CD4-positive, alpha-beta T cell (primary cell): ENCODE measurements at regions not wholly inside any gene's neighbourhood (a gene's known extent, or its start where the extent isn't known, plus 50 kb on each side); places are given as distances from the start of the nearest gene placed in this dataset.
"Not testable (repeated sequence)": the region's sequence is repeated elsewhere in the genome, so short reads cannot be mapped to it uniquely, and the experiment has no call there.

Source experiments
- ATAC-seq: fragments of 200-7000 bp; cut with Tn5 transposase; one replicate; pipeline ENCODE4 v1.10.0; 2022; ENCODE audit warnings: mild to moderate bottlenecking; ENCODE audit not compliant: poor library complexity
- CTCF ChIA-PET: fragments of 350-600 bp; sonication (Branson Sonifier 250); formaldehyde crosslinking; loops from one replicate; lab custom pipeline; 2021; ENCODE audit warnings: antibody characterized with exemption, inconsistent platforms; lab: Charles Lee
- POLR2A ChIA-PET: fragments of 350-600 bp; sonication (Branson Sonifier 250); formaldehyde crosslinking; loops from one replicate; lab custom pipeline; 2021; ENCODE audit warnings: antibody characterized with exemption, inconsistent platforms; lab: Charles Lee
- DNase-seq, 14 experiments: peaks; one replicate each; pipeline ENCODE4 v3.0.0-alpha.2; 2013 to 2020; ENCODE audit warnings: mixed read lengths in 2 of 14
- H3K27ac ChIP-seq, 2 donors: one replicate each; pipeline versions ENCODE4 v1.5.1 to v1.7.0; 2013; ENCODE audit warnings: low read length in 2 of 2, low read depth in 1 of 2, mild to moderate bottlenecking in 1 of 2
- H3K27me3 ChIP-seq, 2 experiments: 1 replicate in 1 of 2; 2 replicates in 1 of 2; pipeline versions ENCODE4 v1.6.1 to v1.7.0; 2013; ENCODE audit warnings: low read length in 2 of 2, control low read depth in 1 of 2, mild to moderate bottlenecking in 1 of 2, moderate library complexity in 1 of 2; ENCODE audit not compliant: insufficient read depth in 2 of 2, control insufficient read depth in 1 of 2
- H3K36me3 ChIP-seq: one replicate; pipeline ENCODE4 v1.6.1; 2013; ENCODE audit warnings: low read length, control low read depth; ENCODE audit not compliant: insufficient read depth
- H3K4me1 ChIP-seq: one replicate; pipeline ENCODE4 v1.6.1; 2013; ENCODE audit warnings: low read length, control low read depth; ENCODE audit not compliant: insufficient read depth
- H3K4me3 ChIP-seq: one replicate; pipeline ENCODE4 v1.5.1; 2013; ENCODE audit warnings: mild to moderate bottlenecking, low read length, moderate library complexity
- H3K9me3 ChIP-seq, 2 experiments: 1 replicate in 1 of 2; 2 replicates in 1 of 2; pipeline versions ENCODE4 v1.6.1 to v1.7.0; 2013; ENCODE audit warnings: low read length in 2 of 2, mild to moderate bottlenecking in 2 of 2, control low read depth in 1 of 2, moderate library complexity in 1 of 2; ENCODE audit not compliant: control insufficient read depth in 1 of 2, insufficient read depth in 1 of 2
- H3K27ac Mint-ChIP-seq: one replicate; pipeline ENCODE4 v1.8.0; 2020; ENCODE audit warnings: mixed read lengths
- H3K27me3 Mint-ChIP-seq: one replicate; pipeline ENCODE4 v1.8.0; 2021; ENCODE audit warnings: mixed read lengths
- H3K36me3 Mint-ChIP-seq: one replicate; pipeline ENCODE4 v1.8.0; 2021; ENCODE audit warnings: low read depth, mixed read lengths
- H3K4me1 Mint-ChIP-seq: one replicate; pipeline ENCODE4 v1.8.0; 2021; ENCODE audit warnings: low read depth, mixed read lengths
- H3K4me3 Mint-ChIP-seq: one replicate; pipeline ENCODE4 v1.8.0; 2020; ENCODE audit warnings: mild to moderate bottlenecking, mixed read lengths
- H3K9me3 Mint-ChIP-seq: one replicate; pipeline ENCODE4 v1.8.0; 2020; ENCODE audit warnings: mixed read lengths
- intact Hi-C, 2 experiments: fragments of 100-400 bp; cut with DNase I in 1 of 2; cut with micrococcal nuclease in 1 of 2; formaldehyde crosslinking; loops; one replicate each; pipeline versions ENCODE4 v1.15.1 to v1.9.0; 2023 to 2025; cut with DNase I, micrococcal nuclease
- TF ChIP-seq, protein P1 (sequence below): fragments of 200-600 bp; IDR thresholded peaks from one replicate; pipeline ENCODE4 v1.8.0; 2022; ENCODE audit warnings: antibody characterized with exemption, mild to moderate bottlenecking

DNA sequence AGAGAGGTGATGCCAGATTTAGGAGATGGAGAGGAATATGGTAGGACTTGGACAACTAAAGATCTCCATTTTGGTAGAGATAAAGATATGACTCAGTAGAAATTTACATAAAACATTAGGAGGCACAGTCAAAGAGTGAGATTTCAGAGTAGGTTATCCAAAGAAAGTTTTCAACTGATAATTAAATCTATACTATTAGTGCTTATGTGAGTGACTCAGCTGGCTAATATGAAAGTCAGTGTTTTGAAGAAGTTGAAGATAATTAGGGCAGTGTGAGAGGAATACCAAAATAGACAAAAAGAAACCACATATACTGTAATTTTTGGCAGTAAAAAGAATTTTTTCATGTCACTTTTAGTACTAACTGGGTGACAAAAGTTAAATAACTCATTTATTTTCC, 712.8 kb upstream of the HS3ST5 start:
- Histone ChIP-seq H3K4me3 (no peak overlapping the region), H3K27me3 (no peaks in the 10 kb centered on the region), H3K4me1 (no peaks in the 10 kb centered on the region), H3K36me3 (no peaks in the 10 kb centered on the region), H3K9me3 (no peaks in the 10 kb centered on the region), H3K27ac (no peak overlapping the region)
- H3K9me3 Mint-ChIP-seq, result peaks cover 10% of the 10 kb centered on the region
- intact Hi-C loops, result no loop called here
- H3K4me3 Mint-ChIP-seq, result no peak overlapping the region
- ATAC-seq (no peak), DNase-seq (no peak)
- H3K27ac Mint-ChIP-seq, result no peak overlapping the region
- no peaks in the 10 kb centered on the region for H3K36me3 Mint-ChIP-seq
- no peaks in the 10 kb centered on the region for H3K4me1 Mint-ChIP-seq
- ChIA-PET CTCF (no interaction called here), POLR2A (no interaction called here)
- no peaks in the 10 kb centered on the region for H3K27me3 Mint-ChIP-seq
- TF ChIP-seq, protein P1, sequence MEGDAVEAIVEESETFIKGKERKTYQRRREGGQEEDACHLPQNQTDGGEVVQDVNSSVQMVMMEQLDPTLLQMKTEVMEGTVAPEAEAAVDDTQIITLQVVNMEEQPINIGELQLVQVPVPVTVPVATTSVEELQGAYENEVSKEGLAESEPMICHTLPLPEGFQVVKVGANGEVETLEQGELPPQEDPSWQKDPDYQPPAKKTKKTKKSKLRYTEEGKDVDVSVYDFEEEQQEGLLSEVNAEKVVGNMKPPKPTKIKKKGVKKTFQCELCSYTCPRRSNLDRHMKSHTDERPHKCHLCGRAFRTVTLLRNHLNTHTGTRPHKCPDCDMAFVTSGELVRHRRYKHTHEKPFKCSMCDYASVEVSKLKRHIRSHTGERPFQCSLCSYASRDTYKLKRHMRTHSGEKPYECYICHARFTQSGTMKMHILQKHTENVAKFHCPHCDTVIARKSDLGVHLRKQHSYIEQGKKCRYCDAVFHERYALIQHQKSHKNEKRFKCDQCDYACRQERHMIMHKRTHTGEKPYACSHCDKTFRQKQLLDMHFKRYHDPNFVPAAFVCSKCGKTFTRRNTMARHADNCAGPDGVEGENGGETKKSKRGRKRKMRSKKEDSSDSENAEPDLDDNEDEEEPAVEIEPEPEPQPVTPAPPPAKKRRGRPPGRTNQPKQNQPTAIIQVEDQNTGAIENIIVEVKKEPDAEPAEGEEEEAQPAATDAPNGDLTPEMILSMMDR, result no peak

- DNase-seq, H3K36me3 Mint-ChIP-seq, H3K27me3 Mint-ChIP-seq, H3K4me1 ChIP-seq, H3K4me3 ChIP-seq, intact Hi-C loops, CTCF ChIA-PET, H3K4me3 Mint-ChIP-seq, ATAC-seq, H3K27ac Mint-ChIP-seq, POLR2A ChIA-PET, H3K27me3 ChIP-seq, H3K9me3 ChIP-seq, H3K27ac ChIP-seq, H3K4me1 Mint-ChIP-seq, H3K9me3 Mint-ChIP-seq, H3K36me3 ChIP-seq: not testable (repeated sequence)
These were observed 711.4 kb upstream of the HS3ST5 start for GRCh38 chr6:115054242-115054641.

GRCh38 chr6:115053169-115053860, 710.5 kb upstream of the HS3ST5 start:
- no peaks in the 10 kb centered on the region for H3K36me3 ChIP-seq
- no peaks in the 10 kb centered on the region for H3K27me3 ChIP-seq
- ChIA-PET POLR2A (no interaction called here), CTCF (no interaction called here)
- Mint-ChIP-seq H3K4me1 (no peaks in the 10 kb centered on the region), H3K36me3 (no peaks in the 10 kb centered on the region), H3K27ac (no peak overlapping the region), H3K27me3 (no peaks in the 10 kb centered on the region), H3K4me3 (no peak overlapping the region), H3K9me3 (peaks cover 10% of the 10 kb centered on the region)
- no peaks in the 10 kb centered on the region for H3K9me3 ChIP-seq
- ATAC-seq (no peak), DNase-seq (no peak)
- no peak overlapping the region for H3K4me3 ChIP-seq
- H3K4me1 ChIP-seq, result no peaks in the 10 kb centered on the region
- TF ChIP-seq, protein P1, result no peak
- intact Hi-C loops, result no loop called here
- no peak overlapping the region for H3K27ac ChIP-seq

- no peak overlapping the region for H3K4me3 Mint-ChIP-seq
- no peaks in the 10 kb centered on the region for H3K9me3 ChIP-seq
- no peaks in the 10 kb centered on the region for H3K27me3 ChIP-seq
- H3K27ac Mint-ChIP-seq, result no peak overlapping the region
- no peak overlapping the region for H3K27ac ChIP-seq
- POLR2A ChIA-PET, result no interaction called here
- H3K4me1 Mint-ChIP-seq, result no peaks in the 10 kb centered on the region
- no peaks in the 10 kb centered on the region for H3K4me1 ChIP-seq
- H3K36me3 Mint-ChIP-seq, result no peaks in the 10 kb centered on the region
- H3K27me3 Mint-ChIP-seq, result no peaks in the 10 kb centered on the region
- no peak for ATAC-seq
- TF ChIP-seq, protein P1, result no peak
- DNase-seq, result no peak
- H3K4me3 ChIP-seq, result no peak overlapping the region
- CTCF ChIA-PET, result no interaction called here
- H3K9me3 Mint-ChIP-seq, result peaks cover 7% of the 10 kb centered on the region
- no peaks in the 10 kb centered on the region for H3K36me3 ChIP-seq
- intact Hi-C loops, result no loop called here
These were observed 673.8 kb upstream of the HS3ST5 start for GRCh38 chr6:115016593-115016992.
